ENCODE measurements at regions not wholly inside any gene's neighbourhood (a gene's known extent, or its start where the extent isn't known, plus 50 kb on each side); places are given as distances from the start of the nearest gene placed in this dataset.

- Histone ChIP-seq H3K27me3 (ENCODE audit: low read depth, low read length) (no peaks in the 10 kb centered on the region), H3K9me3 (ENCODE audit: control insufficient read depth in 1 of 2, low read length in 2 of 2) (no peaks in the 10 kb centered on the region), H3K27ac (ENCODE audit: low read length) (no peak overlapping the region), H3K4me3 (ENCODE audit: low read depth in 1 of 2, low read length in 2 of 2) (no peak overlapping the region), H3K36me3 (ENCODE audit: control insufficient read depth in 1 of 2, insufficient read depth in 2 of 2, low read length in 2 of 2) (no peaks in the 10 kb centered on the region), H3K4me1 (ENCODE audit: control insufficient read depth in 1 of 2, insufficient read depth in 2 of 2, low read length in 2 of 2) (no peaks in the 10 kb centered on the region)
Observed at GRCh38 chr2:105691947-105692390, 52.7 kb upstream of the NCK2 start.

DNA sequence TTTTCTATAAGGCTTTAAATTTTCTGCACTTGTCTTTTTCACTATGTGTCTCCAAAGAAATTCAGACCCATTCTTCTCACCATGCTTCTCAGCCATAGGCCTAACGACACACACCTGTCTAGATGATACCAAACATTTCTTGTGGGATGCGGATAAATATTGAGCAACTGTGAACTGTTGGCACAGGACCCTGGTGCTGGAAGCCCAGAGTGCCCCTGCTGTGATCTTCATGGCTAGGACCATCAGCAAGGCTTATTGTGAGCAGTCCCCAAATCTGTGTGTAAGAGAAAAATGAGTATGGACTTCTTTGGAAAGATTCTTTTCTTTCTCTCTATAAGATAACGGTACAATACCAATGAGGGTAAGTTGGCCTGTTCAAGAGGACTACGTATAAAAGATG is 54.1 kb upstream of the NCK2 start:
- Histone ChIP-seq H3K27me3 (ENCODE audit: low read depth, low read length) (no peaks in the 10 kb centered on the region), H3K27ac (ENCODE audit: low read length) (no peak overlapping the region), H3K9me3 (ENCODE audit: control insufficient read depth in 1 of 2, low read length in 2 of 2) (no peaks in the 10 kb centered on the region), H3K4me3 (ENCODE audit: low read depth in 1 of 2, low read length in 2 of 2) (no peak overlapping the region), H3K36me3 (ENCODE audit: control insufficient read depth in 1 of 2, insufficient read depth in 2 of 2, low read length in 2 of 2) (no peaks in the 10 kb centered on the region), H3K4me1 (ENCODE audit: control insufficient read depth in 1 of 2, insufficient read depth in 2 of 2, low read length in 2 of 2) (no peaks in the 10 kb centered on the region)

- Histone ChIP-seq H3K4me3 (ENCODE audit: low read depth in 1 of 2, low read length in 2 of 2) (no peak overlapping the region), H3K4me1 (ENCODE audit: control insufficient read depth in 1 of 2, insufficient read depth in 2 of 2, low read length in 2 of 2) (no peaks in the 10 kb centered on the region), H3K36me3 (ENCODE audit: control insufficient read depth in 1 of 2, insufficient read depth in 2 of 2, low read length in 2 of 2) (no peaks in the 10 kb centered on the region), H3K9me3 (ENCODE audit: control insufficient read depth in 1 of 2, low read length in 2 of 2) (no peaks in the 10 kb centered on the region), H3K27ac (ENCODE audit: low read length) (no peak overlapping the region), H3K27me3 (ENCODE audit: low read depth, low read length) (no peaks in the 10 kb centered on the region)
Observed at GRCh38 chr2:105689484-105689883, 55.2 kb upstream of the NCK2 start.

DNA sequence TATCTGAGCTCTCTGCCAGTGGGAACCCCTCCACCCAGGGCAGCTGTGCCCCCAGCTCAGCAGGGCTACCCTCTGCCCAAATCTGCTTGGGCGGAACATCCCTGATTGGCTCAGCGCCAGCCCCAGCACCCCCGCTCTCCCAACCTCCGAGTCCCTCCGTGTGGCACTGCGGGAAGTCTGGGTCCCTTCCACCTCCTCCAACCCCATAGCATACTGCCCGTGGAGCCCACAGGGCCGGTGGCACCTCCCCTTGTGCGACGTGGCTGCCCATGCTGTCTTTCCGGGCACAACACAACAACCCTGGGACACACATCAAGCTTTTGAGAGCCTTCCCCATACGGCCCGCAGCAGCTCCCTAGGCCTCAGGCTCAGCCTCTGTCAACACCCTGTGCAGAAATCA is 55.8 kb upstream of the NCK2 start:
- Histone ChIP-seq H3K9me3 (ENCODE audit: control insufficient read depth in 1 of 2, low read length in 2 of 2) (no peaks in the 10 kb centered on the region), H3K4me3 (ENCODE audit: low read depth in 1 of 2, low read length in 2 of 2) (no peak overlapping the region), H3K4me1 (ENCODE audit: control insufficient read depth in 1 of 2, insufficient read depth in 2 of 2, low read length in 2 of 2) (no peaks in the 10 kb centered on the region), H3K27ac (ENCODE audit: low read length) (no peak overlapping the region), H3K27me3 (ENCODE audit: low read depth, low read length) (no peaks in the 10 kb centered on the region), H3K36me3 (ENCODE audit: control insufficient read depth in 1 of 2, insufficient read depth in 2 of 2, low read length in 2 of 2) (no peaks in the 10 kb centered on the region)

DNA sequence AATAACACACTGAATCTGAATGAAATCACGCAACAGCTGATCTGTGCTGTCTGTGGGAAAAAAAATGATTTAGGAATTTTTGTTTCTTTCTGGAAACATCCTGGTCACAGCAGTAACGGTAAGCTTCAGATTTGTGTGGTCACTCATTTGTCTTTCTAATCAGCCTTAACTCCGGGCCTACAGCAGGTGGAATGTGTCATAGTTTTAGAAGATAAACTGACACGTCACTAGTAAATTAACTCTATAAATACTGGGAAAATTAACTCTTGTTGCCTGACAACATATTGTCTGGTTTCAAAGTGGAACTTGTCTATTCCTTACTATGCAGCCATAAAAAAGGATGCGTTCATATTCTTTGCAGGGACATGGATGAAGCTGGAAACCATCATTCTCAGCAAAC is 58.1 kb upstream of the NCK2 start:
- H3K4me3 ChIP-seq (ENCODE audit: low read depth in 1 of 2, low read length in 2 of 2): no peak overlapping the region
- no peaks in the 10 kb centered on the region for H3K4me1 ChIP-seq (ENCODE audit: control insufficient read depth in 1 of 2, insufficient read depth in 2 of 2, low read length in 2 of 2)
- H3K27me3 ChIP-seq (ENCODE audit: low read depth, low read length): no peaks in the 10 kb centered on the region
- H3K9me3 ChIP-seq (ENCODE audit: control insufficient read depth in 1 of 2, low read length in 2 of 2): no peaks in the 10 kb centered on the region
- no peak overlapping the region for H3K27ac ChIP-seq (ENCODE audit: low read length)
- no peaks in the 10 kb centered on the region for H3K36me3 ChIP-seq (ENCODE audit: control insufficient read depth in 1 of 2, insufficient read depth in 2 of 2, low read length in 2 of 2)

DNA sequence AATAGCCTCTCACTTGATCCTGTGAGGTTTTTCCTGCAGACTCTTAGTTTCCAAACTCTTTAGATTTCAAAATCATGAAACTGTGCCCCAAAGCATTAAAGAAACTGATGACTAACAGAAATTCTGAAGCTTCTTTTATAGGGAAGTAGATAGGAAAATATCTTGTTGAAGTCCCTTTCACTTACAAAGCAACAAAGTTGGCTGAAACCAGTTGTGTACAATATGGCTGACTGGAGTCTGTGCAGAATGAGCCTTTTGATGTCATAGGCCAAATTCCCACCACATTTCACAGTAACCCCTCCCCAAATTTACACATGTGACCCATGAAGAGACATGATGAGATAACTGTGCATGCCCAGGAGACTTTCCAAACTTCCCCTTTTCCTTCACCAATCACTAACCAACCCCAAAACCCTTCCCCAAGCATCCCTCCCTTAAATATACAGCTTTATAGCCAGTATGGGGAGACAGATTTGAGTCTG is 61.7 kb upstream of the NCK2 start:
- no peak overlapping the region for H3K4me3 ChIP-seq (ENCODE audit: low read depth in 1 of 2, low read length in 2 of 2)
- no peaks in the 10 kb centered on the region for H3K27me3 ChIP-seq (ENCODE audit: low read depth, low read length)
- H3K9me3 ChIP-seq (ENCODE audit: control insufficient read depth in 1 of 2, low read length in 2 of 2): no peaks in the 10 kb centered on the region
- H3K27ac ChIP-seq (ENCODE audit: low read length): no peak overlapping the region
- H3K36me3 ChIP-seq (ENCODE audit: control insufficient read depth in 1 of 2, insufficient read depth in 2 of 2, low read length in 2 of 2): no peaks in the 10 kb centered on the region
- no peaks in the 10 kb centered on the region for H3K4me1 ChIP-seq (ENCODE audit: control insufficient read depth in 1 of 2, insufficient read depth in 2 of 2, low read length in 2 of 2)

- Histone ChIP-seq H3K27me3 (ENCODE audit: low read depth, low read length) (no peaks in the 10 kb centered on the region), H3K4me3 (ENCODE audit: low read depth in 1 of 2, low read length in 2 of 2) (no peak overlapping the region), H3K27ac (ENCODE audit: low read length) (no peak overlapping the region), H3K36me3 (ENCODE audit: control insufficient read depth in 1 of 2, insufficient read depth in 2 of 2, low read length in 2 of 2) (no peaks in the 10 kb centered on the region), H3K9me3 (ENCODE audit: control insufficient read depth in 1 of 2, low read length in 2 of 2) (no peaks in the 10 kb centered on the region), H3K4me1 (ENCODE audit: control insufficient read depth in 1 of 2, insufficient read depth in 2 of 2, low read length in 2 of 2) (no peaks in the 10 kb centered on the region)
Observed at GRCh38 chr2:105682401-105682800, 62.3 kb upstream of the NCK2 start.

DNA sequence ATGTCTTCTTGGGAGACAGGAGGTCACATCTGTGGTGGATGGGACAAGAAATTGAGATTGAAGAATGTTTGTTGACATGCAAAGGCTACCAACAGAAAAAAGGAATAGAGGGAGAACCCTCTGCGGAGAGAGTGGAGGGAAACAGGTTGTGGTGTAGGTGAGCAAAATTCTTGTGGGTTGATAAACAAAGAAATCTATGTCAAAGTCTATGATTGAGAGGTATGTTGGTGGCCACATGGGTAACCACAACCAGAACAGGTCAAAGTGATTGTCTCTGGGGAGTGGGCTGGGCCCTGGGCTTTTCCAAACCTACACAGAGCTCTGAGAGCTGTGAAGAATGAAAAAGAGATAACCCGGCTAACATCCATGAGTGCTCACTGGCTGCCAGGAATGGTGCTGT is 62.8 kb upstream of the NCK2 start:
- Histone ChIP-seq H3K9me3 (ENCODE audit: control insufficient read depth in 1 of 2, low read length in 2 of 2) (no peaks in the 10 kb centered on the region), H3K4me3 (ENCODE audit: low read depth in 1 of 2, low read length in 2 of 2) (no peak overlapping the region), H3K27ac (ENCODE audit: low read length) (no peak overlapping the region), H3K36me3 (ENCODE audit: control insufficient read depth in 1 of 2, insufficient read depth in 2 of 2, low read length in 2 of 2) (no peaks in the 10 kb centered on the region), H3K4me1 (ENCODE audit: control insufficient read depth in 1 of 2, insufficient read depth in 2 of 2, low read length in 2 of 2) (no peaks in the 10 kb centered on the region), H3K27me3 (ENCODE audit: low read depth, low read length) (no peaks in the 10 kb centered on the region)

DNA sequence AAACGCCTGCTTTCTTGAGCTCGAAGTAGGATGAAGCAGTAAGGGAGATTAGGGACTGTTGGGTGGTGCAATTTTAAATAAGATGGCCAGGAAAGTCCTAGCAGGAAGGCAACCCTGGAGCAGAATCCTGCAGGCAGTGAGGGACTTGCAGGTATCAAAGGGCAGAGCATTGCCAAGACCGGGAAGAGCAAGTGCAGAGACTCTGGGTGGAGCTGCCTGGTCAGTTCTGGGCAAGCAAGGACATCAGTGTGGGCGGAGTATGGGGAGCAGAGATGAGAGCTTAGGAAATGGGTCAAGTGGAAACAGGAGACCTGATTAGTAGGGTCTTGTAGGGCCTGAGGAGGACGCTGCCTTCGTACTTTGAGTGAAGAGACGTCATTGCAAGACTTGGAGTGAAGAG is 64.4 kb upstream of the NCK2 start:
- Histone ChIP-seq H3K9me3 (ENCODE audit: control insufficient read depth in 1 of 2, low read length in 2 of 2) (no peaks in the 10 kb centered on the region), H3K36me3 (ENCODE audit: control insufficient read depth in 1 of 2, insufficient read depth in 2 of 2, low read length in 2 of 2) (no peaks in the 10 kb centered on the region), H3K27ac (ENCODE audit: low read length) (no peak overlapping the region), H3K27me3 (ENCODE audit: low read depth, low read length) (no peaks in the 10 kb centered on the region), H3K4me3 (ENCODE audit: low read depth in 1 of 2, low read length in 2 of 2) (no peak overlapping the region), H3K4me1 (ENCODE audit: control insufficient read depth in 1 of 2, insufficient read depth in 2 of 2, low read length in 2 of 2) (no peaks in the 10 kb centered on the region)

- Histone ChIP-seq H3K4me1 (ENCODE audit: control insufficient read depth in 1 of 2, insufficient read depth in 2 of 2, low read length in 2 of 2) (no peaks in the 10 kb centered on the region), H3K9me3 (ENCODE audit: control insufficient read depth in 1 of 2, low read length in 2 of 2) (no peaks in the 10 kb centered on the region)
Observed at GRCh38 chr2:105678346-105678745, 66.4 kb upstream of the NCK2 start.

GRCh38 chr2:105677901-105678300 is 66.8 kb upstream of the NCK2 start:
- Histone ChIP-seq H3K36me3 (ENCODE audit: control insufficient read depth in 1 of 2, insufficient read depth in 2 of 2, low read length in 2 of 2) (no peaks in the 10 kb centered on the region), H3K4me3 (ENCODE audit: low read depth in 1 of 2, low read length in 2 of 2) (no peak overlapping the region), H3K27ac (ENCODE audit: low read length) (no peak overlapping the region), H3K27me3 (ENCODE audit: low read depth, low read length) (no peaks in the 10 kb centered on the region), H3K4me1 (ENCODE audit: control insufficient read depth in 1 of 2, insufficient read depth in 2 of 2, low read length in 2 of 2) (no peaks in the 10 kb centered on the region), H3K9me3 (ENCODE audit: control insufficient read depth in 1 of 2, low read length in 2 of 2) (no peaks in the 10 kb centered on the region)

More at GRCh38 chr2:105678346-105678745, 66.4 kb upstream of the NCK2 start:
- Histone ChIP-seq H3K4me3 (ENCODE audit: low read depth in 1 of 2, low read length in 2 of 2) (no peak overlapping the region), H3K27ac (ENCODE audit: low read length) (no peak overlapping the region), H3K36me3 (ENCODE audit: control insufficient read depth in 1 of 2, insufficient read depth in 2 of 2, low read length in 2 of 2) (no peaks in the 10 kb centered on the region), H3K27me3 (ENCODE audit: low read depth, low read length) (no peaks in the 10 kb centered on the region)

- H3K27ac ChIP-seq (ENCODE audit: low read length): no peak overlapping the region
- no peaks in the 10 kb centered on the region for H3K4me1 ChIP-seq (ENCODE audit: control insufficient read depth in 1 of 2, insufficient read depth in 2 of 2, low read length in 2 of 2)
- no peaks in the 10 kb centered on the region for H3K27me3 ChIP-seq (ENCODE audit: low read depth, low read length)
- H3K36me3 ChIP-seq (ENCODE audit: control insufficient read depth in 1 of 2, insufficient read depth in 2 of 2, low read length in 2 of 2): no peaks in the 10 kb centered on the region
- no peak overlapping the region for H3K4me3 ChIP-seq (ENCODE audit: low read depth in 1 of 2, low read length in 2 of 2)
- H3K9me3 ChIP-seq (ENCODE audit: control insufficient read depth in 1 of 2, low read length in 2 of 2): no peaks in the 10 kb centered on the region
Observed at GRCh38 chr2:105675841-105676240, 68.9 kb upstream of the NCK2 start.
